Epidermal melanocyte (primary cell): ENCODE measurements at regions not wholly inside any gene's neighbourhood (a gene's known extent, or its start where the extent isn't known, plus 50 kb on each side); places are given as distances from the start of the nearest gene placed in this dataset.

ENCODE experiments used
- DNase-seq: peaks from one replicate; pipeline ENCODE4 v3.0.0; 2011; ENCODE audit warnings: low spot score; ENCODE audit not compliant: insufficient read length

DNA sequence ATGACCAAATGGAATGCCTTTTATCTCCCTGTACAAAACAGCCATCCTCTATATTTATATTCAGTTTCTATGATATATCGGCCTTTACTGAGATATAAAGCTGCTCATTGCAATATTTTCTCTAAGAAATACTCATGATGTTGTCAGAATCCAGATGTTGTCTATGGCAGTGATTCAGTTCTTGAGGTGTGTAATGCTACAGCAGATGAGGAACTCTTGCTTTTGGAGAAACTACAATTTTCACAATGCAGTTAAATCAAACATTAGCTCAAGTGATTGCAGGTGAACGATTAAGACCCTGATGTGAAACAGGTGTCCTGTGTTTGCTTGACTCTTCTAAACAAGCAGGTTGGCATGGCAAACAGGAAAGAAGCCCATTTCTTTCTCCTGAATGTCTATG is 256.2 kb upstream of the CDH20 start:
- DNase-seq, result no peak

- DNase-seq, result no peak
These were observed 253.5 kb upstream of the CDH20 start for GRCh38 chr18:61079714-61080113.

- no peak for DNase-seq
These were observed 252.2 kb upstream of the CDH20 start for GRCh38 chr18:61080954-61081528.

DNA sequence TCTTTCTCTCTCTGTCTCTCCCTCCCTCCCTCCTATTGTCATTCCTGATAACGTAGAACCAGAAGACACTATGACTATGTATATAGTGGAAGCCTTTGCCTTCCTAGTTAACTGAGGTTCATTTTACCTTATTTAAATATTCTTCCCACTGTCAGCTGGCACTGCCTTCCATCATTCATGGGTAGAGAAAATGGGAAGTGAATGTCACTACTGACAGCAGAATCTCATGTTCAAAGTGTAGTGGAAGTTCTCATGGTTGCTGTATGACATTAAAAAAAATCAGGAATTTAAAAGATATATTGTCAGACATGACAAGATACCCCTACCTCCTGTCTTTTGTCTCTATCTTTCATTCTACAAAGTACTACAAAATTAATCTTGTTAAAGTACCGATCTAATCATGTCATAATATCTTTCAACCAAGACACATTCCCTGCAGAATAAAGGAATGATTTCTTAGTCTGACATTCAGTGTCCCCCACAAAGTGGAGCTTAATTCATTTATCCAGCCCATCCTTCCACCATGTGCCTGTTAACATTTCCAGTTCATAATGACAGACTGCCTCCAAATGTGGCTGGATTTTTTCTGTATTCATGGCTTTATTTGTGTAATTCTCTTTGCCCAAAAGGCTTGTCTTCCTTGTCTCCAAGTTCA is 250.1 kb upstream of the CDH20 start:
- no peak for DNase-seq

GRCh38 chr18:61085036-61085435 is 248.2 kb upstream of the CDH20 start:
- DNase-seq, result no peak

- no peak for DNase-seq
These were observed 247.5 kb upstream of the CDH20 start for GRCh38 chr18:61085761-61086160.

- no peak for DNase-seq
These were observed 246.6 kb upstream of the CDH20 start for GRCh38 chr18:61086657-61087056.

- no peak for DNase-seq
These were observed 241.9 kb upstream of the CDH20 start for GRCh38 chr18:61091379-61091778.

DNA sequence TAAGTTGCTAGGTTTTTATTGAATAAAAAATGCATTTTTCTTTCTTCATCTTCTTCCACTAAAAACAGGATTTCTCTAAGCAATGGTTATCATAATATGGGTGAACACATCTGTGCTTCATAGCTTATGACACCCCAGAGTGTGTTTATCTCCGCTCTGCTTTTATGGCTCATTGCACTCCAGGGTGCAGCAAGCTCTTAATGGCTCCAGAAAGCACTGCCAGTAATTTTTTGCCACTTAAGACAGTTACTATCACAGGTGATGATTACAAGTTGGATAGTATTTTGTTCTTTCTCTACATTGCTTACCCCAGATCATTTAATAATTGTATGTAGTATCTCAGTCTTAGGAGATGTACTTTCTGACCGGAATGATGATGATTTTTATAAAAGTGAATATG is 239.3 kb upstream of the CDH20 start:
- no peak for DNase-seq

DNA sequence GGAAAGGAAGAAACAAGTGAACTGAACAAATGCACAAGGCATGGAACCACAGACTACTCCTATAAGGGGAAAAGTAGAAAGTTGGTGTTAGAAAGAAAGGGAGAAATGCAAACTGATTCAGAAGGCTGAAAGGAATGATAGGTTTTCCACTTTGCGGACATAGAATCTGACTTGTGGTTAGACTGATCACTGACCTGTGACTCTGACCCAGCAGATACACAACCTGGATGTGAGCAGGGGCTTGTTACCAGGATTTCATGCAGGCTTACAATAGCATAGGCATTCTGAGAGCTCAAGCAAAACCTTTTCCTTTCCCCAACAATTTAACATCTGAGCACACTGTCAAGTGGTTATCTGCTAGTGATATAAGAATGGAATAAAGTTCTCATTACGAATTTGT is 237.0 kb upstream of the CDH20 start:
- DNase-seq, result no peak

GRCh38 chr18:61107113-61107512 is 226.1 kb upstream of the CDH20 start:
- DNase-seq, result no peak

- no peak for DNase-seq
These were observed 224.5 kb upstream of the CDH20 start for GRCh38 chr18:61108706-61109105.

- DNase-seq, result no peak
These were observed 209.9 kb upstream of the CDH20 start for GRCh38 chr18:61123309-61123708.

GRCh38 chr18:61127714-61128467 is 205.3 kb upstream of the CDH20 start:
- DNase-seq, result no peak

DNA sequence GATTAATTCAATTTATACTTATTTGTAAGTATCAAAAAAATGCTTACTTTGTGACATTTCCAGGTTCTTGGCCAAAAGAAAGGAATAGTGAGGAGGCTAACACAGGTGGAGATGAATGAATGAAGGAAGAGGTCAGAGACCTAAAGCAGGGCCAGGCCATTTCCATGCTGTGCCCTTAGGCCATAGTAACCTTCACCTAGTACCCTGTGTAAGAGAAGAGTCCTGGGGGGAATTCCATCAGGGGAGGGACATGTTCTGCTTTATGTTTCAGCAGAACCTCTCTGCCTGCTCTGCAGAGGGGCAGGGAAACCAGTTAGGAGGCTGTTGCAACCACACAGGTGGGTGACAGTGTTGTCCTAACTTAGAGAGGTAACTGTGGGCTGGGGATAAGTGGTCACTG is 204.2 kb upstream of the CDH20 start:
- DNase-seq, result no peak

DNA sequence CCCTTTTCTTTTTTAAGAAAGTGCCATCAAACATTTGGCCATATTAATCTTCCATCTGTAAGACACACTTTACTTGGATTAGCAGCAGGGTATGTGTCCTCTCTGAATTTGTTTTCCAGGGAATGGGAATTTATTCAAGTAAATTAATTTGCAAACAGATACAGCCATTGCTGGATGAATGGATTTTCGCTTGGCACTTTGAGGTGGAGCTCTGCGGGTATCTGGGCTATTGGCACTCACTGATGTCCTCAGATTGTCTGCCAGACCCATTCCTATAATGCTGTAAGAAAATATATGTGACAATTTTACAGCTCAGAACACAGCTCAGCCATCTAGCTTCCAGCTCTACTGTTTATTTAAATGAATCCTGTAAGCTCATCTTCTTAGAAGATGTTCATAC is 201.2 kb upstream of the CDH20 start:
- DNase-seq, result no peak

GRCh38 chr18:61133783-61134182 is 199.4 kb upstream of the CDH20 start:
- no peak for DNase-seq

DNA sequence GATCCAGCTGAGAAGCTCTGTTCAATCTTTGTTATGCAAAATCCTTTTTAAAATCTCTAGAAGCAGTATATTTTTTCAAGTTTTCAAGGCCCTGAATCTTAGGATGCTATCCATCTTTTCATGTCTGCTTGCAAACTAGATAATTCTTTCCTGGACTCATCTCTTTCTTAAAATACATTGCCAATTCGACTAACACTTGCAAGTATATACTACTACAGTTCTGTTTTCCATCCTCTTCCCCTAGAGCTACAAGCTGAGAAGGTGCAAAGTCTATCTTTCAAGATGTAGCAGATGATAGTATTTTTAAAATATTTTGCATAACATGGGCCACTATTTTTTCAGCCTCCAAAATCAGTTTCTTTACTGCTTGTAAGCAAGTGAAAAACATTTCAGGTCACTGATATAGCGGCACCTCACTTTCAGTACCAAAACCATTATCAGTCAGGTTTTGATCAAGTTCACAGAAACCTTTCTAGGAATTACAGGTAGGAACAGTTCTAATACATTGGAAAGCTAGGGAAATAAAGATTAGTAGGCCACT is 196.4 kb upstream of the CDH20 start:
- no peak for DNase-seq

- DNase-seq, result no peak
These were observed 191.5 kb upstream of the CDH20 start for GRCh38 chr18:61141691-61142090.

DNA sequence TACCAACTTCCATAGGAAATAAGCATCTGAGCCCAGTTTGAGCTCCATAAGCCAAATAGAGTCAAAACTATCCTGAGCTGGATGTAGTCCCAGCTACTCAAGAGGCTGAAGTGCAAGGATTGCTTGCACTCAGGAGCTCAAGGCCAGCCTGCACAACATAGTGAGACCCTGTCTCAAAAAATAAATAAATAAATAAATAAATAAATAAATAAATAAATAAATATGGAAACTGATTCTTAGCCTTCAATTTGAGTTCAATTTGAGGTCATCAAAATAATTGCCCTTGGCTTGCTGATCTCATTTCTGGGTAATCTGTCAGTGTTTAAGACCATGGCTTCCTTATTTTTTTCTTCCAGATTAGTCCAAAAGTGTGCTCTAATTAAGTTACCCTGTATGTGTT is 184.9 kb upstream of the CDH20 start:
- DNase-seq, result no peak

DNA sequence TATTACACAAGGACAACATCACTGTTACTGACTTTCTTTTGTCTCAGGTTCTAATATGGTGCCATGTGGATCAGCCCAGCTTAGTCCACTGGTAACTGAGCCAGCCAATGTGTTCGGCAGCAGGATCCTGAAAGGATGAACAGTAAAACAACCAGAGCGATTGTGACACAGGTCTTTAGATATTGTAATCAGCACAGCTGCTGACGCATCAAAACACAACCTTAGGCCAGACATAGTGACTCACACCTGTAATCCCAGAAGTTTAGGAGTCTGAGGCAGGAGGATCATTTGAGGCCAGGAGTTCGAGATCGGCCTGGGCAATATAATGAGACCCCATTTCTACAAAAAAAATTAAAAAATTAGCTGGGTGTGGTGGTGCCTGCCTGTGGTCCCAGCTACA is 183.4 kb upstream of the CDH20 start:
- DNase-seq, result no peak

DNA sequence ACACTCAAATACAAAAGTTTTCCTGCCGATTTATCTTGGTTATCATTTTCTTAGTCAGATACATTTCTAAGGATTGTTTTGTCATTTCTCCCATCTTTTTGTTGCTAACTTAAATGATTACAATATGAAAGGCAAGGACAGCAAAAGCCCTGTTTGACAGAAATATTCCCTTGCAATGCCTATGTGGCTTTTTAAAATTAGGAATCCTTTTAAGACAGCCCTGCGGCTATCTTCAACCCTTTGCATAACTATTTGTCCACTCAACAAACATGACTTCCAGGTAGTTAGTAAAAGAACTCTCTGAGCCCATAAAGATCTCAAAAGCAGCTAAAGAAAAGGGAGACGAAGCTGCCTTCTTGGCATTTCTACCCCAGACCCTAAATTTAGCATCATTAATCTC is 179.7 kb upstream of the CDH20 start:
- no peak for DNase-seq

- no peak for DNase-seq
These were observed 178.4 kb upstream of the CDH20 start for GRCh38 chr18:61154866-61155265.
